Chondrocyte (in vitro differentiated cells): ENCODE measurements at regions not wholly inside any gene's neighbourhood (a gene's known extent, or its start where the extent isn't known, plus 50 kb on each side); places are given as distances from the start of the nearest gene placed in this dataset.
A peak's percentile ranks its signal among the peaks of the same experiment; 100 is the strongest.

ENCODE experiments used
- DNase-seq: peaks from one replicate; pipeline ENCODE4 v3.0.0; 2021; ENCODE audit warnings: mixed read lengths, low spot score
- H3K27ac Mint-ChIP-seq: one replicate; pipeline ENCODE4 v1.8.0; 2021; ENCODE audit warnings: mild to moderate bottlenecking, moderate library complexity, mixed read lengths; ENCODE audit not compliant: unreplicated experiment
- H3K27me3 Mint-ChIP-seq: 2 replicates; pipeline ENCODE4 v1.8.0; 2021; ENCODE audit warnings: low read depth, mixed read lengths
- H3K36me3 Mint-ChIP-seq: 2 replicates; pipeline ENCODE4 v1.8.0; 2021; ENCODE audit warnings: low read depth, mixed read lengths
- H3K4me1 Mint-ChIP-seq: 2 replicates; pipeline ENCODE4 v1.8.0; 2021; ENCODE audit warnings: low read depth, mild to moderate bottlenecking, mixed read lengths
- H3K4me3 Mint-ChIP-seq: one replicate; pipeline ENCODE4 v1.8.0; 2021; ENCODE audit warnings: mild to moderate bottlenecking, moderate library complexity, mixed read lengths; ENCODE audit not compliant: unreplicated experiment
- H3K9me3 Mint-ChIP-seq: 2 replicates; pipeline ENCODE4 v1.8.0; 2021; ENCODE audit warnings: low read depth, mixed read lengths
- CTCF ChIP-seq: fragments of 200-600 bp; sonication (generic); IDR thresholded peaks from 2 replicates; pipeline ENCODE4 v1.5.0; 2021; ENCODE audit warnings: antibody characterized with exemption, mild to moderate bottlenecking, moderate library complexity

GRCh38 chr2:235262750-235263149 is 231.1 kb upstream of the AGAP1 start:
- H3K27me3 Mint-ChIP-seq: peaks cover 5% of the 10 kb centered on the region
- no peak for TF ChIP-seq CTCF
- H3K4me1 Mint-ChIP-seq: peaks cover 17% of the 10 kb centered on the region
- H3K36me3 Mint-ChIP-seq: peaks cover 3% of the 10 kb centered on the region
- DNase-seq: no peak
- peaks cover 4% of the 10 kb centered on the region for H3K9me3 Mint-ChIP-seq
- no peak overlapping the region for H3K27ac Mint-ChIP-seq
- H3K4me3 Mint-ChIP-seq: no peak overlapping the region

- H3K27ac Mint-ChIP-seq: peak overlapping the region; percentile 91
- peaks cover 3% of the 10 kb centered on the region for H3K36me3 Mint-ChIP-seq
- peaks cover 24% of the 10 kb centered on the region for H3K4me1 Mint-ChIP-seq
- no peak for TF ChIP-seq CTCF
- H3K9me3 Mint-ChIP-seq: peaks cover 4% of the 10 kb centered on the region
- H3K27me3 Mint-ChIP-seq: peaks cover 5% of the 10 kb centered on the region
- no peak for DNase-seq
- H3K4me3 Mint-ChIP-seq: peak overlapping the region; percentile 72
Observed at GRCh38 chr2:235263205-235264120, 230.4 kb upstream of the AGAP1 start.

- H3K9me3 Mint-ChIP-seq: peaks cover 4% of the 10 kb centered on the region
- peak overlapping the region; percentile 72 for H3K4me3 Mint-ChIP-seq
- no peak for DNase-seq
- H3K27me3 Mint-ChIP-seq: peaks cover 2% of the 10 kb centered on the region
- TF ChIP-seq CTCF: peak; percentile 23
- H3K36me3 Mint-ChIP-seq: peaks cover 3% of the 10 kb centered on the region
- peaks cover 31% of the 10 kb centered on the region for H3K4me1 Mint-ChIP-seq
- H3K27ac Mint-ChIP-seq: peak overlapping the region; percentile 91
Observed at GRCh38 chr2:235264121-235264493, 229.7 kb upstream of the AGAP1 start.

- Mint-ChIP-seq H3K27ac (no peak overlapping the region), H3K36me3 (peaks cover 3% of the 10 kb centered on the region), H3K4me1 (peaks cover 33% of the 10 kb centered on the region), H3K27me3 (peaks cover 2% of the 10 kb centered on the region), H3K9me3 (peaks cover 4% of the 10 kb centered on the region), H3K4me3 (no peak overlapping the region)
- DNase-seq: no peak
- TF ChIP-seq CTCF: no peak
Observed at GRCh38 chr2:235264512-235264911, 229.3 kb upstream of the AGAP1 start.

- Mint-ChIP-seq H3K36me3 (peaks cover 3% of the 10 kb centered on the region), H3K9me3 (peaks cover 4% of the 10 kb centered on the region), H3K27ac (no peak overlapping the region), H3K4me3 (no peak overlapping the region), H3K4me1 (peaks cover 39% of the 10 kb centered on the region), H3K27me3 (peaks cover 2% of the 10 kb centered on the region)
- no peak for TF ChIP-seq CTCF
- DNase-seq: no peak
Observed at GRCh38 chr2:235265348-235265965, 228.4 kb upstream of the AGAP1 start.
